Suprapubic skin (tissue), 4 donors: ENCODE measurements at regions not wholly inside any gene's neighbourhood (a gene's known extent, or its start where the extent isn't known, plus 50 kb on each side); places are given as distances from the start of the nearest gene placed in this dataset.
"Not testable (repeated sequence)": the region's sequence is repeated elsewhere in the genome, so short reads cannot be mapped to it uniquely, and the experiment has no call there.

Experiments used
- EP300 ChIP-seq: sonication (generic); formaldehyde crosslinking; IDR thresholded peaks from one replicate; pipeline ENCODE4 v1.6.1; 2017; ENCODE audit warnings: antibody characterized with exemption
- POLR2A ChIP-seq, 2 donors: fragments of 450-650 bp; IDR thresholded peaks; one replicate each; pipeline ENCODE4 v1.6.1; 2017; ENCODE audit warnings: antibody characterized with exemption in 2 of 2, mild to moderate bottlenecking in 2 of 2, moderate library complexity in 2 of 2
- POLR2AphosphoS5 ChIP-seq, 3 donors: sonication (generic); formaldehyde crosslinking; IDR thresholded peaks; one replicate each; pipeline ENCODE4 v1.6.1; 2017; ENCODE audit warnings: antibody characterized with exemption in 3 of 3
- TF ChIP-seq, protein P1 (sequence below), 2 donors: fragments of 200-600 bp in 1 of 2; fragments of 450-650 bp in 1 of 2; sonication (generic) in 1 of 2; IDR thresholded peaks; one replicate each; pipeline ENCODE4 v1.5.1; 2016 to 2019; ENCODE audit warnings: antibody characterized with exemption in 2 of 2, mild to moderate bottlenecking in 1 of 2, moderate library complexity in 1 of 2

DNA sequence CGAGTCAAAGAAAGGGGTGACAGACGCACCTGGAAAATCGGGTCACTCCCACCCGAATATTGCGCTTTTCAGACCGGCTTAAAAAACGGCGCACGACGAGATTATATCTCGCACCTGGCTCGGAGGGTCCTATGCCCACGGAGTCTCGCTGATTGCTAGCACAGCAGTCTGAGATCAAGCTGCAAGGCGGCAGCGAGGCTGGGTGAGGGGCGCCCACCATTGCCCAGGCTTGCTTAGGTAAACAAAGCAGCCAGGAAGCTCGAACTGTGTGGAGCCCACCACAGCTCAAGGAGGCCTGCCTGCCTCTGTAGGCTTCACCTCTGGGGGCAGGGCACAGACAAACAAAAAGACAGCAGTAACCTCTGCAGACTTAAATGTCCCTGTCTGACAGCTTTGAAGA is 832.6 kb upstream of the HS3ST5 start:
- TF ChIP-seq, protein P1, sequence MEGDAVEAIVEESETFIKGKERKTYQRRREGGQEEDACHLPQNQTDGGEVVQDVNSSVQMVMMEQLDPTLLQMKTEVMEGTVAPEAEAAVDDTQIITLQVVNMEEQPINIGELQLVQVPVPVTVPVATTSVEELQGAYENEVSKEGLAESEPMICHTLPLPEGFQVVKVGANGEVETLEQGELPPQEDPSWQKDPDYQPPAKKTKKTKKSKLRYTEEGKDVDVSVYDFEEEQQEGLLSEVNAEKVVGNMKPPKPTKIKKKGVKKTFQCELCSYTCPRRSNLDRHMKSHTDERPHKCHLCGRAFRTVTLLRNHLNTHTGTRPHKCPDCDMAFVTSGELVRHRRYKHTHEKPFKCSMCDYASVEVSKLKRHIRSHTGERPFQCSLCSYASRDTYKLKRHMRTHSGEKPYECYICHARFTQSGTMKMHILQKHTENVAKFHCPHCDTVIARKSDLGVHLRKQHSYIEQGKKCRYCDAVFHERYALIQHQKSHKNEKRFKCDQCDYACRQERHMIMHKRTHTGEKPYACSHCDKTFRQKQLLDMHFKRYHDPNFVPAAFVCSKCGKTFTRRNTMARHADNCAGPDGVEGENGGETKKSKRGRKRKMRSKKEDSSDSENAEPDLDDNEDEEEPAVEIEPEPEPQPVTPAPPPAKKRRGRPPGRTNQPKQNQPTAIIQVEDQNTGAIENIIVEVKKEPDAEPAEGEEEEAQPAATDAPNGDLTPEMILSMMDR (IDR thresholded peaks at IDR 0.05) = not testable (repeated sequence)
- not testable (repeated sequence) for TF ChIP-seq POLR2AphosphoS5 (IDR thresholded peaks at IDR 0.05); POLR2A (IDR thresholded peaks at IDR 0.05); EP300
